ENCODE measurements at regions not wholly inside any gene's neighbourhood (a gene's known extent, or its start where the extent isn't known, plus 50 kb on each side); places are given as distances from the start of the nearest gene placed in this dataset.

DNA sequence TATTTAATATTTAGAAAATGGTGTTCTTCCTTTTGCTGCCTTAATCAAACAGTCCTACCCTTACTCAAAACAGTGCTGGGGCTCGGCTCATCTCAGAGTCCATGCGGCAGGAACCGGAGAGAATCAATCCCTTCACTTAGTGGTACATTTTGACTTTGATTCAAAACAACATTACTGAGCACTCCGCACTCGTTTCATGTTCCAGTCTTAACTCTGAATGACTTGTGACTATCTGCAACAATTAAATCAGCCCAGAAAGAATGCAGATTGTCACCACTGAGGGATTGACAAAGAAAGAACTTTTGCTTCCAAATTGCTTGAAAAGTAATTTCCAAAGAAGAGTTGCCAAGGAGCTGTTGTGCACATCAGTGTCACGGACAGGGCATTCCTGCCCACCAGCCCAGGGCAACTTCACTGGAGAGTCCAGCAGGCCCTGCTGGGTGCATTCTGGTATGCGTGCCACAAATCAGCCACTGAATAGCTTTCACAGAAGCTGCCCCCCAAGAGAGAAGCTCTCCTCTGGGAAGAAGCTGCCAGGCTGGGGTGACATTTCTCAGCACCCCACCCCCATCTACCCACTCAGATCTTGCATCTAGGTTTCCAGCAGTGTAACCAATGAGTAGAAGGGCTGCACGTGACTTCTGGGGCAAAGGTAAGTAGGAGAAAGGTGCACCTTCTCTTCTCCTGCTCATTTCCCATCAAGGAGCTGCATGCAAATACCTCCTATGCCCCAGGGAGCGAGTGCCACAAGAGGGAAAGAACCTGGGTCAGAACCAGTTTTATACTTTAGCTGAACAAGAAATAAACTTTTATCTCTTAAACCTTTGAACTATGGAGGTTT lies 84.6 kb upstream of the ATP8B1 start:
- ChIA-PET POLR2A (ENCODE audit: unreplicated experiment) (no interaction called here), CTCF (interaction anchor here (1.1 kb wide), 1 partner anchor 248 kb away, joined by 4 read pairs; no protein-coding TSS in a partner anchor)
- Histone ChIP-seq H3K79me1 (ENCODE audit: low read depth in 1 of 2, low read length in 2 of 2) (no peaks in the 10 kb centered on the region), H2AK9ac (replicated peaks; ENCODE audit: low read depth, low read length, poor library complexity) (no peak overlapping the region), H4K91ac (ENCODE audit: insufficient read depth, low read depth, low read length) (no peak overlapping the region), H3K4me1 (ENCODE audit: control insufficient read depth, insufficient read depth, low read length) (no peaks in the 10 kb centered on the region), H3K9me3 (ENCODE audit: control insufficient read depth, insufficient read depth, low read length) (peaks cover 8% of the 10 kb centered on the region), H3K27me3 (ENCODE audit: control insufficient read depth, insufficient read depth, low read length) (peaks cover 6% of the 10 kb centered on the region; the same call in 1 of the 2 replicates), H4K8ac (ENCODE audit: low read depth in 2 of 2, low read length in 2 of 2) (no peak overlapping the region), H3K14ac (replicated peaks; ENCODE audit: low read depth, low read length) (no peak overlapping the region), H2BK120ac (ENCODE audit: low read depth, low read length) (no peak overlapping the region), H3K56ac (ENCODE audit: extremely low read depth, insufficient read depth, low read length) (no peak overlapping the region), H3K27ac (ENCODE audit: insufficient read depth, low read length) (no peak overlapping the region), H3K4me2 (ENCODE audit: low read depth, low read length) (no peak overlapping the region), H3K18ac (ENCODE audit: low read depth, low read length) (no peak overlapping the region), H3K4me3 (ENCODE audit: insufficient read depth, low read depth, low read length) (no peak overlapping the region), H2AK5ac (ENCODE audit: low read depth, low read length) (no peak overlapping the region), H2BK20ac (ENCODE audit: low read depth, low read length) (no peak overlapping the region), H2BK5ac (ENCODE audit: low read depth, low read length, poor library complexity, severe bottlenecking) (no peak overlapping the region), H3K9me1 (ENCODE audit: insufficient read depth, low read length) (no peaks in the 10 kb centered on the region), H3K23ac (ENCODE audit: low read depth, low read length) (no peak overlapping the region), H3K4ac (ENCODE audit: low read depth, low read length) (no peak overlapping the region), H3K36me3 (ENCODE audit: control insufficient read depth, insufficient read depth, low read length) (no peaks in the 10 kb centered on the region), H2BK15ac (ENCODE audit: low read depth, low read length) (no peak overlapping the region), H3K9ac (ENCODE audit: low read depth, low read length) (no peak overlapping the region), H2AFZ (replicated peaks; ENCODE audit: low read length, poor library complexity) (no peak overlapping the region), H4K20me1 (ENCODE audit: insufficient read depth, low read length) (no peaks in the 10 kb centered on the region), H4K5ac (ENCODE audit: low read depth, low read length) (no peak overlapping the region)
- ATAC-seq (ENCODE audit: low read depth) (no peak), DNase-seq (no peak)
- in situ Hi-C loops (cut with MboI; ENCODE audit: low sequenced_read_pairs) (loop anchor here (25.0 kb wide), 1 partner anchor 600 kb away; no protein-coding TSS in a partner anchor), dilution Hi-C loops (cut with HindIII; ENCODE audit: low sequenced_read_pairs, unreplicated experiment) (no loop called here), intact Hi-C loops (cut with micrococcal nuclease) (loop anchor here (10.0 kb wide), 1 partner anchor 253 kb away; no protein-coding TSS in a partner anchor)
- 92% methylated on average over 4 of the region's 9 CpGs; no CpG with 5 or more reads in 1 of the 2 experiments for WGBS, 2 experiments (ENCODE audit: extremely low coverage in 2 of 2, insufficient read length in 1 of 2)
- no peak for TF ChIP-seq POLR2A (IDR thresholded peaks at IDR 0.05; ENCODE audit: low read depth, low read length)
- no TSS peak for BruUV-seq (replicated peaks)

Data from IMR-90 (cell line).